Neuron (in vitro differentiated cells): ENCODE measurements at regions not wholly inside any gene's neighbourhood (a gene's known extent, or its start where the extent isn't known, plus 50 kb on each side); places are given as distances from the start of the nearest gene placed in this dataset.
"Not testable (repeated sequence)": the region's sequence is repeated elsewhere in the genome, so short reads cannot be mapped to it uniquely, and the experiment has no call there.

Experiments
- H2AFZ ChIP-seq: one replicate; pipeline ENCODE4 v1.6.1; 2013; ENCODE audit warnings: low read depth, mild to moderate bottlenecking, inconsistent platforms, low read length, moderate library complexity
- H3K27me3 ChIP-seq: one replicate; pipeline ENCODE4 v1.6.1; 2013; ENCODE audit warnings: low read length; ENCODE audit not compliant: insufficient read depth
- H3K36me3 ChIP-seq: one replicate; pipeline ENCODE4 v1.6.1; 2013; ENCODE audit warnings: low read length; ENCODE audit not compliant: insufficient read depth
- H3K4me1 ChIP-seq: one replicate; pipeline ENCODE4 v1.6.1; 2013; ENCODE audit warnings: low read length; ENCODE audit not compliant: insufficient read depth
- H3K4me3 ChIP-seq: 2 replicates; pipeline ENCODE4 v1.5.1; 2013; ENCODE audit warnings: mild to moderate bottlenecking, low read length, moderate library complexity
- H3K9me3 ChIP-seq: one replicate; pipeline ENCODE4 v1.6.1; 2013; ENCODE audit warnings: low read length

DNA sequence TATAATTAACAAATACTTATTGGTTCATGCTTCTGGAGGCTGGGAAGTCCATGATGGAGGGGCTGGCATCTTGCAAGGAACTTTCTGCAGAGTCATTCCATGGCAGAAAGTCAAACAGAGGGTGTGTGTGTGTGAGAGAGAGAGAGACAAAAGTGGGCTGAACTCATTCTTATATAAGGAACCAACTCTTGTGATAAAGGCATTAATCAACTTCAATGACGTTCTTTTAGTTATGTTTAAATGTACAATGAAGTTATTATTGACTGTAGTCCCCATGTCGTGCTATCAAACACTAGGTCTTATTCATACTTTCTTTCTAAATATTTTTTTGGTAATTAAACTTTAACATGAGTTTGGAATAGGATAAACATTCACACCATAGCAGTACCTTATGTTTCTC, 1408.8 kb downstream of the STIM2 start:
- H2AFZ ChIP-seq: no peak overlapping the region
- H3K27me3 ChIP-seq: no peaks in the 10 kb centered on the region
- no peaks in the 10 kb centered on the region for H3K36me3 ChIP-seq
- H3K4me1 ChIP-seq: no peaks in the 10 kb centered on the region
- H3K9me3 ChIP-seq: no peaks in the 10 kb centered on the region
- H3K4me3 ChIP-seq: no peak overlapping the region

DNA sequence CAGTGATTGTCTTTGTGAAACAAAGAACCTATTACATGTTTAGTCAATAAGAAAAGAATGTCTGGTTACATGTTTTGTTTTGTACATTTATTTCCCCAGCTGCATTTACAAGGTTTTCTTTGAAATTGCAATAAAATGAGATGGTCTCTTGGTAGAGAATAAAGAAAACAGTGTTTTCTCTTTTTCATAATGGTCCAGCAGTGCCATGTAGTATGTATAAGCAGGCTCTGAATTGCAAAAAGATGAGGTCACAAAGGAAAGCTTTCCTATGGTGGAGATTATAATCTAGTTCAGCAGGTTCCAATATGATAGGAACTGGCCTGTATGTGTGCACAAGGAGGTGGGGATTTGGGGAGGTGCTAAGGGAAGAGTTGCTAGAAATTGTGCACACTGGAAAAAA, 1417.3 kb downstream of the STIM2 start:
- no peak overlapping the region for H3K4me3 ChIP-seq
- no peaks in the 10 kb centered on the region for H3K27me3 ChIP-seq
- H2AFZ ChIP-seq: no peak overlapping the region
- no peaks in the 10 kb centered on the region for H3K36me3 ChIP-seq
- peaks cover 3% of the 10 kb centered on the region for H3K4me1 ChIP-seq
- no peaks in the 10 kb centered on the region for H3K9me3 ChIP-seq

DNA sequence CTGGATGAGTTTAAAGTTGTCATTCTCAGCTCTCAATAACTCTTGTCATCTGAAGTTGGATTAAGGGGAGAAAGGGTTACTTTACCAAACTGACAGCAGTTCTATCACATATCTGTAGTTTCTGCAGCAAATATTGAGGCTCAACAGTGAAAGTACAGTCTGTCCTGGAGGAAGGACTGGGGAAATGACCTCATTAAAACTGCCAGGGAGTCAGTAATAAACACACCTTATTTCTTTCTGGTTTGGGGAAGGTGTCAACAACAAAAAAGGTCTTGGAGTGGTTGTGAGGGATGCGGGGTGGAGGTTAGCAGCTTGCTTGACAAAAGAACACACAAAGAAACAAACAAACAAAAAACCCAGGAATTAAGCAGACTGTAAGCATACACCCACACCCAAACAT, 1418.0 kb downstream of the STIM2 start:
- no peaks in the 10 kb centered on the region for H3K36me3 ChIP-seq
- peak overlapping the region; percentile 44 for H2AFZ ChIP-seq
- no peaks in the 10 kb centered on the region for H3K27me3 ChIP-seq
- H3K4me3 ChIP-seq: no peak overlapping the region
- H3K4me1 ChIP-seq: peaks cover 3% of the 10 kb centered on the region
- no peaks in the 10 kb centered on the region for H3K9me3 ChIP-seq

DNA sequence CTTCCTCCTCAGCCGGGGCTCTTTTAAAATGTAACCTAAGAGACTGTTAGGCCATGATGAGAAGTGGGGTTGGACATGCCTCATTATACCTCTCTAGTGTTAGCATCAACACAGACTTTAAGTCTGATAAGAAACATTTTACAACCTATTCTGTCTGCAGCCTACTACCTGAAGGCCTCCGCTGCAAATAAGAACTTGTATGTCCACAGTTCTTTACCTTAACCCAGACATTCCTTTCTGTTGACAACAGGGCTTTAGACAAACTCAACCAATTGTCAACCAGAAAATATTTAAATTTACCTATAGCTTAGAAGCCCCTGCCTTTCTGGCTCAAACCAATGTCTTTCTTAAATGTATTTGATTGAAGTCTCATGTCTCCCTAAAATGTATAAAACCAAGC, 1418.6 kb downstream of the STIM2 start:
- Histone ChIP-seq H2AFZ (no peak overlapping the region), H3K27me3 (no peaks in the 10 kb centered on the region), H3K4me3 (no peak overlapping the region), H3K36me3 (no peaks in the 10 kb centered on the region), H3K4me1 (peaks cover 3% of the 10 kb centered on the region), H3K9me3 (no peaks in the 10 kb centered on the region)

DNA sequence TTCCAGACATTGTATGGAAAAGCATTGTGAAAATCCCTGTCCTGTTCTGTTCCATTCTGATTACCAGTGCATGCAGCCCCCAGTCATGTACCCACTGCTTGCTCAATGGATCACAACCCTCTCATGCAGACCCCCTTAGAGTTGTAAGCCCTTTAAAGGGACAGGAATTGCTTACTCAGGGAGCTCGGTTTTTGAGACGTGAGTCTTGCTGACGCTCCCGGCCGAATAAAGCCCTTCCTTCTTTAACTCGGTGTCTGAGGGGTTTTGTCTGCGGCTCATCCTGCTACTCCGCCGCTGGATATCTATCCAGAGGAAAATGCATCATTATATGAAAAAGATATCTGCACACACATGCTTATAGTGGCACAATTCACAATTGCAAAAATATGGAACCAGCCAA, 1425.6 kb downstream of the STIM2 start:
- peaks cover 12% of the 10 kb centered on the region for H3K4me1 ChIP-seq
- not testable (repeated sequence) for H2AFZ ChIP-seq, H3K4me3 ChIP-seq, H3K27me3 ChIP-seq, H3K9me3 ChIP-seq, H3K36me3 ChIP-seq

DNA sequence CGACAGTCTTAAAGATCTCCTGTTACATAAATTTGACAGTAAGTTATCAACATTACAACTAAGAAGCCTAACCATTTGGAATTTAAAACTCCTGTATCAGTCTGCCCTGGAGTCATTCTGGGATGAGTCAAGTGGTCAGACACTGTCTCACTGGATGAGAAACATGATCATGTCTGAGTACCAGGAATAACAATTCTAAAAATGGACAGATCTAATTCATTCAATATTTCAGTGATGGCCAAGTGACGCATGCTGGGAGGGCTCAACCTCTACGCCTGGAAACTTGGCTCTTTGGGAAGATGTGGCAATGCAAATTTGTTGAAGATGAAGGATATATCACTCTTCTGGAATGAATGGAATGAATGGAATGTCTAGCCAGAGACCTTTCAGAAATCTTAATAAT, 1427.2 kb downstream of the STIM2 start:
- H3K4me1 ChIP-seq: peaks cover 12% of the 10 kb centered on the region
- no peaks in the 10 kb centered on the region for H3K9me3 ChIP-seq
- no peak overlapping the region for H2AFZ ChIP-seq
- no peaks in the 10 kb centered on the region for H3K27me3 ChIP-seq
- H3K4me3 ChIP-seq: no peak overlapping the region
- no peaks in the 10 kb centered on the region for H3K36me3 ChIP-seq

DNA sequence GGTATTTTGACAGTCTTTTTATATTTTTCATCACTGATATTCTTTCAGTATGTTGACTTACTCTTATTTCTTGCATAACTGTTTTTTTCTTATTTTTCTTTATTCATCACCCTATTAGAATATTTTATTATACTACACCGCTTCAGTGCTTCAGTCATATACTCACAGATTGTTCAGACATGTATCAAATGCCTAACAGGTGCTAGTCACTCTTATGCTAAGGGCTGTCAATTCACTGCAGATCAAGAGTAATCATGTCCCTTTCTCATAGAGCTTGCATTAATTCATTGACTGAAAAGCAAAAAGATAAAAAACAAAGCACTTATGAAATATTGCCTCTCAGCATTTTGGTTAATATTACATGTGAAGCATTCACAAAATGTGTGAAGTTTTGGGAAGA, 1435.6 kb downstream of the STIM2 start:
- no peak overlapping the region for H3K4me3 ChIP-seq
- H3K4me1 ChIP-seq: no peaks in the 10 kb centered on the region
- H2AFZ ChIP-seq: no peak overlapping the region
- no peaks in the 10 kb centered on the region for H3K27me3 ChIP-seq
- no peaks in the 10 kb centered on the region for H3K36me3 ChIP-seq
- no peaks in the 10 kb centered on the region for H3K9me3 ChIP-seq

DNA sequence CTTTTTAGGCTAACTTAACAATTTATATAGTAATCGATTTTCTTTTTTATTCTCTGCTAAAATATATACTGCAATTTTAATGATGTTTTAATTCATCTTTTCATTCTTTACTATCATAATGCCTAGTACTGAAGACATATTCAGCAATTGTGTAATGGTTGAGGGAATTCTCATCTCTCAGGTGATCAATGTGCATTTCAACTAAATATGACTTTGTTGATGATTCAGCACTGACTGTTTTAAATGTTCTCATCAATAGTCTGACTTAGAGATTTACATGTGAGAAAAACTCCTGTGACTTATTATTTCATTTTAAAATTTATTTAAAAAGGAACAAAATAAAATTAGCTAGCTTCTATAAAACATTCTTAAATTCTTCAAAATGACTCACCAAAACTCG, 1450.3 kb downstream of the STIM2 start:
- Histone ChIP-seq H2AFZ (no peak overlapping the region), H3K36me3 (no peaks in the 10 kb centered on the region), H3K4me1 (peaks cover 4% of the 10 kb centered on the region), H3K27me3 (no peaks in the 10 kb centered on the region), H3K9me3 (no peaks in the 10 kb centered on the region), H3K4me3 (no peak overlapping the region)

DNA sequence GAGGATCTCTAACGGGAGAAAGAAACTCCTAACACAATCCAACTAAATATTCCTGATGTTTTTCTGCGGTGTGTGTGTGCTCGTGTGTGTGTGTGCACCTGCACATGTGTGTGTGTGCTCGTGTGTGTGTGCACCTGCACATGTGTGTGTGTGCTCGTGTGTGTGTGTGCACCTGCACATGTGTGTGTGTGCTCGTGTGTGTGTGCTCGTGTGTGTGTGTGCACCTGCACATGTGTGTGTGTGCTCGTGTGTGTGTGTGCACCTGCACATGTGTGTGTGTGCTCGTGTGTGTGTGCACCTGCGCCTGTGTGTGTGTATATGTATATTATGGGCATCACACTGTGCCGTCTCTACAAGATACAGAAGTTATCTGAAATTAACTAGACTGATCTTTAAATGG, 1451.9 kb downstream of the STIM2 start:
- not testable (repeated sequence) for H3K4me3 ChIP-seq, H3K36me3 ChIP-seq, H3K27me3 ChIP-seq

DNA sequence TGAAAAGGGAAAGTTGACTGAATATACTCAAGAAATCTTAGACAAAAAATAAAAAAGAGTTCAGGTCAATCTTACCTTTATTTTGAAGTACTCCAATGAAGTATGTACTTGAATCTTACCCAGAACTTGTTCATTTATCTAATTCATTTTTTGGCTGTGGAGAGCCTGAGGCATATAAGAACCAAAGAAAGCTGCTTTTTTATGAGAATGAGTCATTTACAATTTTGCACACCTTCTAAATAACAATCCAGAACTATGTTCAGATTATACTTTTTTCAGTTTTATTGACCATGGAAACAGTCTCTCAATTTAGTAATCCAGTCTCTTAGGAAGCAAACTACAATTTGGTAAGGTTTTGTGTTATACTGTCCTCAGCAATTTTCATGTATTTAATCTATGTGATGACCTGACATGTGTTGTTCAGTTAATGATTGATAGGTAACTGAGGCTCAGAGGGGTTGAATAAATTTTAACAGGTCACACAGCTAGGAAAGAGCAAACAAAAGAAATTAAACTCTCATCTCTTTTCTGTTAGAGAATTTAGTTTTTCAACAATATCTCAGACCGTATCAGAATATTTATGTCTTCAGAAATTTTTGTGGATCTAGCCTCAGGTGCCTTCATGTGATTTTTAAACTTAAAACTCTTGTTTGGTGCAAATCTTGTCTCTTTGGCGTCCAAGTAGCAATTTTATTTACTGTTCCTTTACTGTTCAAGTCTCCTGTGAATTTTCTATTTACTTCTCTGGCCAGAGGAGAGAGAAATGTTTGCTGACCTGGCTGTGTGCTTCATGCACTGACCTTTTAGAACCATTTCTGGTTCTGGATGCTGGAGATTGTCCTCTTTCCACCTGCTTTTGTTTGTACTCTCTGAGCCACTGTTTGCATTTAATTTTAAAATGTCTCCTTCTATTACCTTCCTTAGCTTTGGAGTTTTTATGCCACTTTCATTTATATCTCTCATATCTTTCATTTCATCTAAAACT, 1453.4 kb downstream of the STIM2 start:
- H3K36me3 ChIP-seq: no peaks in the 10 kb centered on the region
- no peak overlapping the region for H3K4me3 ChIP-seq
- peaks cover 4% of the 10 kb centered on the region for H3K4me1 ChIP-seq

More for the DNA sequence above, 1451.9 kb downstream of the STIM2 start:
- H3K4me1 ChIP-seq, H2AFZ ChIP-seq, H3K9me3 ChIP-seq: not testable (repeated sequence)

DNA sequence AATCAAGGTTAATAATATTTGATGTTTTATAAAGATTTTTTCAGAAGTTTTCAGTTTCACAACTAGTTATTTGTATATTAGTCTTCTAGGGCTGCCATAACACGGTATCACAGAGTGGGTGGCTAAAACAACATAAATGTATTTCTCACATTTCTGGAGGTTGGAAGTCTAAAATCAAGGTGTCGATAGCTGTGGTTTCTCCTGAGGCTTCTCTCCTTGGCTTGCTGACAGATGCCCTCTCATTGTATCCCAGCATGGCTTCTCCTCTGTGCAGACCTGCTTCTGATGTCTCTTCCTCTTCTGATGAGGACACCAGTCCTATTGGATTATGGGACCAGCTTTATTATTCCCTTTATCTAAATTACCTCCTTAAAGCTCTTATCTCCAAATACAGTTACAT, 1456.6 kb downstream of the STIM2 start:
- Histone ChIP-seq H3K4me3 (no peak overlapping the region), H3K36me3 (no peaks in the 10 kb centered on the region), H3K9me3 (no peaks in the 10 kb centered on the region), H3K27me3 (no peaks in the 10 kb centered on the region), H2AFZ (no peak overlapping the region), H3K4me1 (peaks cover 4% of the 10 kb centered on the region)

More for the DNA sequence above, 1453.4 kb downstream of the STIM2 start:
- H3K9me3 ChIP-seq: no peaks in the 10 kb centered on the region
- no peaks in the 10 kb centered on the region for H3K27me3 ChIP-seq
- H2AFZ ChIP-seq: no peak overlapping the region

DNA sequence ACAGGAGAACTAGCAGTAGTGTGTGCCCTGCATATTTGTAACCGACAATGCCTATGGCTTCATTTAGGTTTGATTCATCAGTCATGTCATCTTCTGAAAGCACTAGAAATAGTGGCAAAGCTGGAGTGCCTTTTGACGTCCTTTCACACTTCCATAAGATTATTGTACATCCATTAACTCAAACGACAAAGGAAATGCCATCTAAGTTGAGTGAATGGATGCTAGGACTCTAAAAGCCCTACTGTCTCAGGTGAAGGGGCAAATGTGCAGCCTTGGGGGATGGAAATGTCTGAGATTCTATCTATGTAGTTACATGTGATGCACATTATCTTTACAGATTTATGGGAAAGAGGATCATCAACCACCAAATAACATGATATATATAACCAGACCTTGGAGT, 1473.6 kb downstream of the STIM2 start:
- Histone ChIP-seq H3K36me3 (no peaks in the 10 kb centered on the region), H3K4me3 (no peak overlapping the region), H3K27me3 (no peaks in the 10 kb centered on the region), H3K9me3 (no peaks in the 10 kb centered on the region), H3K4me1 (no peaks in the 10 kb centered on the region), H2AFZ (no peak overlapping the region)

DNA sequence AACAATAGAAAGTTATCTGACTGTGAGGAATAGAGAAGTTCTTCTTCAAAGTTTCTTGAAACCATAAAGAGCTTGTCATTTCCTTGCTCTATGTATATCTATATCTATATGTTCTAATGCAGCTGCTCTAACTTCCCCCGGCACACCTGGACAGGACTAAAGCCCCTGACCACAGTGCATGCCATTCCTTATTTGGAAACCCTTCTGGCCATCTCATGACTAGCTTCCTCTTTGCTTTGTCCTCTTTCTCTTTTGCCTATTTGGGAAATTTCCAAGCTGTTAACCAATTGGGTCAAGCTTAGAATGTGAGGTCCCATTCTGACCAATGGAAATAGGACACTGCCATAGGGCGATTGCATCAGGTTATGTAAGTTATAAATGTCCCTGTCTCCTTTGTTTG, 1481.1 kb downstream of the STIM2 start:
- H3K4me1 ChIP-seq: no peaks in the 10 kb centered on the region
- H3K9me3 ChIP-seq: no peaks in the 10 kb centered on the region

DNA sequence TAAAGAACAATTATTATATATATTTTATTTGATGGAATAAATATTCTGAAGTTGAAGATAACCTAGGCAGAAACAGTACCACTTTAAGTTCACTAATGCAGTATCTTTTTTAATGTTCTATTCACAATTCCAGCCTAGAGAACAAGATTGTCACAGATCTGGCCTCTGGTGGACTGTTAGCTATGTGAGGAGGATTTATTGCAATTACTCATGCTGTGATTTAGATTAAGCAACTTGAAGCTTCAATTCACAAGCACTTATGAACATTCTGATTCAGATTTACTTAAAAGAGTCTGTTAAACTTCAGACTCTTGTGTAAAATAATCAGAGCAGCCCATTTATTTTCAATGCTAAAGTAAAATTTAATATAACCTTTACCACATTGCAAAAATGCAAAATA, 1489.8 kb downstream of the STIM2 start:
- H3K36me3 ChIP-seq: no peaks in the 10 kb centered on the region
- no peaks in the 10 kb centered on the region for H3K27me3 ChIP-seq
- H2AFZ ChIP-seq: no peak overlapping the region
- peaks cover 2% of the 10 kb centered on the region for H3K9me3 ChIP-seq
- H3K4me3 ChIP-seq: no peak overlapping the region
- peaks cover 10% of the 10 kb centered on the region for H3K4me1 ChIP-seq

More for the DNA sequence above, 1481.1 kb downstream of the STIM2 start:
- Histone ChIP-seq H3K27me3 (no peaks in the 10 kb centered on the region), H3K4me3 (no peak overlapping the region), H3K36me3 (no peaks in the 10 kb centered on the region), H2AFZ (no peak overlapping the region)
